HEK293T (cell line): ENCODE measurements at regions not wholly inside any gene's neighbourhood (a gene's known extent, or its start where the extent isn't known, plus 50 kb on each side); places are given as distances from the start of the nearest gene placed in this dataset.

ENCODE experiments used
- CTCF ChIA-PET: fragments of 350-600 bp; formaldehyde crosslinking; extraction: SDS; loops from one replicate; lab custom pipeline; 2021; ENCODE audit warnings: antibody characterized with exemption, inconsistent platforms; lab: Yijun Ruan, JAX
- POLR2A ChIA-PET: fragments of 350-600 bp; formaldehyde crosslinking; extraction: SDS; loops from one replicate; lab custom pipeline; 2020; ENCODE audit warnings: antibody characterized with exemption, inconsistent platforms; lab: Yijun Ruan, JAX
- DNase-seq: peaks from one replicate; pipeline ENCODE4 v3.0.0; 2012; ENCODE audit warnings: mixed read lengths; ENCODE audit errors: extremely low spot score
- ARNT ChIP-seq: fragments of 450-650 bp; IDR thresholded peaks from 2 replicates; pipeline ENCODE4 v1.6.1; 2017; ENCODE audit warnings: mild to moderate bottlenecking
- BHLHE40 ChIP-seq: fragments of 450-650 bp; IDR thresholded peaks from 2 replicates; pipeline ENCODE4 v1.6.1; 2016; ENCODE audit warnings: mild to moderate bottlenecking, moderate library complexity, borderline replicate concordance
- CTBP1 ChIP-seq: fragments of 450-650 bp; IDR thresholded peaks from 2 replicates; pipeline ENCODE4 v1.6.1; 2016; ENCODE audit warnings: borderline replicate concordance
- ELF4 ChIP-seq: fragments of 450-650 bp; IDR thresholded peaks from 2 replicates; pipeline ENCODE4 v1.6.1; 2017; ENCODE audit warnings: antibody characterized with exemption
- FOXA1 ChIP-seq: fragments of 450-650 bp; IDR thresholded peaks from 2 replicates; pipeline ENCODE4 v1.6.1; 2016; ENCODE audit warnings: mild to moderate bottlenecking
- FOXK2 ChIP-seq: fragments of 450-650 bp; IDR thresholded peaks from 2 replicates; pipeline ENCODE4 v1.6.1; 2016; ENCODE audit warnings: mild to moderate bottlenecking
- FOXM1 ChIP-seq: fragments of 450-650 bp; IDR thresholded peaks from 2 replicates; pipeline ENCODE4 v1.6.1; 2017; ENCODE audit warnings: mild to moderate bottlenecking, borderline replicate concordance
- HDGF ChIP-seq: fragments of 450-650 bp; IDR thresholded peaks from 2 replicates; pipeline ENCODE4 v1.6.1; 2017; ENCODE audit warnings: antibody characterized with exemption, borderline replicate concordance
- L3MBTL2 ChIP-seq: fragments of 450-650 bp; conservative IDR thresholded peaks from 2 replicates; pipeline ENCODE4 v1.6.1; 2016; ENCODE audit warnings: mild to moderate bottlenecking
- LEF1 ChIP-seq: fragments of 450-650 bp; IDR thresholded peaks from 2 replicates; pipeline ENCODE4 v1.6.1; 2017; ENCODE audit warnings: mild to moderate bottlenecking, borderline replicate concordance
- NFRKB ChIP-seq: fragments of 450-650 bp; IDR thresholded peaks from 2 replicates; pipeline ENCODE4 v1.6.1; 2016; ENCODE audit warnings: mild to moderate bottlenecking, moderate library complexity
- PKNOX1 ChIP-seq: fragments of 450-650 bp; IDR thresholded peaks from 2 replicates; pipeline ENCODE4 v1.6.1; 2016
- SP1 ChIP-seq: fragments of 450-650 bp; IDR thresholded peaks from 2 replicates; pipeline ENCODE4 v1.6.1; 2017
- SUZ12 ChIP-seq: fragments of 450-650 bp; IDR thresholded peaks from 2 replicates; pipeline ENCODE4 v1.6.1; 2016; ENCODE audit warnings: mild to moderate bottlenecking
- TARDBP ChIP-seq: fragments of 450-650 bp; IDR thresholded peaks from 2 replicates; pipeline ENCODE4 v1.6.1; 2016
- ZNF384 ChIP-seq: fragments of 450-650 bp; IDR thresholded peaks from 2 replicates; pipeline ENCODE4 v1.6.1; 2016

GRCh38 chr21:17159697-17160096 lies 353.1 kb upstream of the CXADR start:
- no peak for TF ChIP-seq ARNT
- TF ChIP-seq CTBP1 = no peak
- no peak for TF ChIP-seq ELF4
- TF ChIP-seq ZNF384 = no peak
- TF ChIP-seq FOXA1 = no peak
- TF ChIP-seq L3MBTL2 = no peak
- no peak for TF ChIP-seq HDGF
- no peak for TF ChIP-seq SP1
- TF ChIP-seq FOXM1 = no peak
- TF ChIP-seq BHLHE40 = no peak
- TF ChIP-seq NFRKB = no peak
- no peak for TF ChIP-seq TARDBP
- TF ChIP-seq LEF1 = no peak
- TF ChIP-seq SUZ12 = no peak
- TF ChIP-seq FOXK2 = no peak
- ChIA-PET CTCF (interaction anchor here (0.6 kb wide), 1 partner anchor 1098 kb away, joined by 4 read pairs; no protein-coding TSS in a partner anchor), POLR2A (no interaction called here)
- no peak for DNase-seq

GRCh38 chr21:17185674-17186073 lies 327.2 kb upstream of the CXADR start:
- CTCF ChIA-PET = no interaction called here
- no peak for DNase-seq
- TF ChIP-seq ELF4 = no peak
- no peak for TF ChIP-seq BHLHE40
- no peak for TF ChIP-seq SUZ12
- no peak for TF ChIP-seq NFRKB
- no peak for TF ChIP-seq L3MBTL2
- no peak for TF ChIP-seq PKNOX1
- no peak for TF ChIP-seq HDGF
- POLR2A ChIA-PET = no interaction called here

- no peak for DNase-seq
- ChIA-PET POLR2A (no interaction called here), CTCF (no interaction called here)
- no peak for TF ChIP-seq SUZ12
- no peak for TF ChIP-seq LEF1
- no peak for TF ChIP-seq NFRKB
- TF ChIP-seq SP1 = no peak
- no peak for TF ChIP-seq PKNOX1
- no peak for TF ChIP-seq CTBP1
- TF ChIP-seq ZNF384 = no peak
- no peak for TF ChIP-seq FOXM1
- no peak for TF ChIP-seq TARDBP
- no peak for TF ChIP-seq HDGF
- TF ChIP-seq BHLHE40 = no peak
- TF ChIP-seq FOXK2 = no peak
- no peak for TF ChIP-seq ARNT
Observed at GRCh38 chr21:17189963-17190362, 322.9 kb upstream of the CXADR start.

GRCh38 chr21:17191346-17191993 lies 321.4 kb upstream of the CXADR start:
- ChIA-PET POLR2A (no interaction called here), CTCF (no interaction called here)
- DNase-seq = no peak
- no peak for TF ChIP-seq CTBP1
- TF ChIP-seq TARDBP = no peak
- TF ChIP-seq BHLHE40 = no peak
- TF ChIP-seq SUZ12 = no peak
- no peak for TF ChIP-seq FOXA1
- TF ChIP-seq ARNT = no peak
- TF ChIP-seq HDGF = no peak
- no peak for TF ChIP-seq L3MBTL2
- no peak for TF ChIP-seq ZNF384

DNA sequence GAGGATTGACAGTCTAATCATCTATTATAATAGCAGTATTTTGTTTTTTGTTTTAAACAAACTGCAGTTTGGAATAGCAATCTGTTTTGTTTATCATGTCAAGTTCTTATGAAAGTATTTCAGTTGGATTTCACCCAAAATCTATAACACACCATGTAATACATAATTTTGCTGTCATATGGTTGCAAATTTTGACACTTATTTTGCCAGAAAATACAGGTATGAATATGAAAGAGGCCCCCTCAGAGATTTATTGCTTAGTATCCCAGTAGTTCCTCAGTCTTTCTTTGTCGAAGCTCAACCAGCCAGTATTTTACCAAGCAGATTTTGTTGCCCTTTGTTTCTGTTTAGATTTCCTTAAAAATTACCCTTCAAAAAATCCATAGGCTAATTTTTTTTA lies 317.5 kb upstream of the CXADR start:
- no peak for DNase-seq
- ChIA-PET CTCF (no interaction called here), POLR2A (no interaction called here)
- no peak for TF ChIP-seq PKNOX1
- TF ChIP-seq SP1 = no peak
- TF ChIP-seq LEF1 = no peak
- TF ChIP-seq HDGF = no peak
- TF ChIP-seq FOXA1 = no peak
- no peak for TF ChIP-seq L3MBTL2
- TF ChIP-seq CTBP1 = no peak
- TF ChIP-seq BHLHE40 = no peak
- no peak for TF ChIP-seq NFRKB
- no peak for TF ChIP-seq ZNF384
- no peak for TF ChIP-seq FOXK2

DNA sequence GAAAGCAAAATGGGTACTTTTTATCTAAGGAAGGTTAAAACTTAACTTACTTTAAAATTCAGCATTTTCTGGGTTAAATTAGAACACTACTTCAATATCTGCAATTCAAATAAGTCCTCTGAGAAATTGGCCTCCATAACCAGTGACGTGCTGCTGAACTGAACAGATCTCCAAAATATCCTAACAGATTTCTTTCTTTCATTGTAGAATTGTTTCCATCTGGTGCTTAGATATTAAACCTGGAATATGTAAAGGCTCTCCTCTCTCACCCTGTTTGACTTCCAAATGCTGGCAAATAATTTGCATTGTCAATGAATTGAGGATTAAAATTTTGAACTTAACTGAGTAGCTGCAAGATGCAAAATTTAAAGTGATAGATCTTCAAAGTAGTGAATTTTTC lies 316.9 kb upstream of the CXADR start:
- ChIA-PET POLR2A (no interaction called here), CTCF (no interaction called here)
- DNase-seq = no peak
- TF ChIP-seq FOXK2 (no peak), ARNT (no peak), FOXA1 (no peak), NFRKB (no peak), CTBP1 (no peak), TARDBP (no peak), BHLHE40 (no peak), PKNOX1 (no peak), LEF1 (no peak), ELF4 (no peak), HDGF (no peak), ZNF384 (no peak), FOXM1 (no peak)
